H1 (cell line): ENCODE measurements at regions not wholly inside any gene's neighbourhood (a gene's known extent, or its start where the extent isn't known, plus 50 kb on each side); places are given as distances from the start of the nearest gene placed in this dataset.

Source experiments
- CTCF ChIA-PET: fragments of 300-600 bp; sonication (Branson Sonifier 250); formaldehyde crosslinking; loops from one replicate; lab custom pipeline; 2021; ENCODE audit not compliant: partially characterized antibody; lab: Charles Lee
- POLR2A ChIA-PET: fragments of 300-600 bp; sonication (Branson Sonifier 250); formaldehyde crosslinking; loops from one replicate; lab custom pipeline; 2021; ENCODE audit warnings: inconsistent platforms; ENCODE audit not compliant: partially characterized antibody; lab: Charles Lee
- DNase-seq, 2 experiments: peaks; one replicate each; pipeline versions ENCODE4 v3.0.0 to v3.0.0-alpha.2; 2010 to 2022; ENCODE audit warnings: low spot score in 2 of 2, low read depth in 1 of 2, mixed read lengths in 1 of 2
- FAIRE-seq: peaks from 2 replicates; lab custom pipeline; 2011; peaks lifted over from hg19 to GRCh38; lab: Jason Lieb, UNC
- H2AFZ ChIP-seq: 2 replicates; pipeline ENCODE4 v1.8.1; 2012; ENCODE audit warnings: low read length, inconsistent platforms
- H2AK5ac ChIP-seq: 2 replicates; pipeline ENCODE4 v1.6.1; 2013; ENCODE audit warnings: low read depth, low read length
- H2BK120ac ChIP-seq: replicated peaks from 2 replicates; pipeline ENCODE3; 2013; ENCODE audit warnings: low read depth, low read length, inconsistent platforms
- H2BK12ac ChIP-seq: 2 replicates; pipeline ENCODE4 v1.6.1; 2013; ENCODE audit warnings: low read depth, low read length
- H2BK15ac ChIP-seq: 2 replicates; pipeline ENCODE4 v1.6.1; 2013; ENCODE audit warnings: low read length
- H2BK20ac ChIP-seq: 2 replicates; pipeline ENCODE4 v1.6.1; 2013; ENCODE audit warnings: low read length
- H2BK5ac ChIP-seq: 2 replicates; pipeline ENCODE4 v1.6.1; 2013; ENCODE audit warnings: low read depth, low read length
- H3K14ac ChIP-seq: 2 replicates; pipeline ENCODE4 v1.6.1; 2013; ENCODE audit warnings: inconsistent platforms; ENCODE audit not compliant: insufficient read length
- H3K18ac ChIP-seq: 2 replicates; pipeline ENCODE4 v1.6.1; 2013; ENCODE audit warnings: low read length; ENCODE audit errors: extremely low read depth
- H3K23ac ChIP-seq: 2 replicates; pipeline ENCODE4 v1.6.1; 2013; ENCODE audit warnings: inconsistent platforms; ENCODE audit not compliant: insufficient read length
- H3K23me2 ChIP-seq: 2 replicates; pipeline ENCODE4 v1.6.1; 2013; ENCODE audit warnings: low read depth, low read length
- H3K27ac ChIP-seq: 2 replicates; pipeline ENCODE4 v1.6.1; 2011; ENCODE audit warnings: low read depth, low read length, inconsistent platforms
- H3K27me3 ChIP-seq, 4 experiments: replicated peaks in 1 of 4; 1 replicate in 1 of 4; 2 replicates in 3 of 4; pipeline versions ENCODE4 v1.6.1 to v1.8.1; 2011 to 2013; ENCODE audit warnings: low read length in 3 of 4, mild to moderate bottlenecking in 3 of 4, inconsistent platforms in 2 of 4, mixed read lengths in 2 of 4, moderate library complexity in 1 of 4; ENCODE audit not compliant: control insufficient read depth in 3 of 4, insufficient read depth in 3 of 4; ENCODE audit errors: extremely low read depth in 1 of 4
- H3K36me3 ChIP-seq, 4 experiments: 2 replicates each; pipeline versions ENCODE4 v1.6.1 to v1.8.1; 2011 to 2013; ENCODE audit warnings: mild to moderate bottlenecking in 4 of 4, low read length in 3 of 4, moderate library complexity in 2 of 4, control low read depth in 1 of 4, inconsistent platforms in 1 of 4; ENCODE audit not compliant: insufficient read depth in 4 of 4, control insufficient read depth in 2 of 4
- H3K4ac ChIP-seq: replicated peaks from 2 replicates; pipeline ENCODE3; 2013; ENCODE audit warnings: low read length, low read depth, mixed read lengths, inconsistent platforms; ENCODE audit not compliant: insufficient read length
- H3K4me1 ChIP-seq, 4 experiments: replicated peaks in 1 of 4; 1 replicate in 1 of 4; 2 replicates in 3 of 4; pipeline versions ENCODE4 v1.6.1 to v1.8.1; 2011 to 2013; ENCODE audit warnings: low read length in 3 of 4, inconsistent platforms in 2 of 4, mixed read lengths in 1 of 4; ENCODE audit not compliant: insufficient read depth in 4 of 4, control insufficient read depth in 3 of 4
- H3K4me2 ChIP-seq, 2 experiments: 2 replicates each; pipeline versions ENCODE4 v1.6.1 to v1.8.1; 2011 to 2013; ENCODE audit warnings: low read depth in 2 of 2, low read length in 2 of 2, control low read depth in 1 of 2, inconsistent platforms in 1 of 2, mild to moderate bottlenecking in 1 of 2; ENCODE audit not compliant: insufficient read depth in 1 of 2
- H3K4me3 ChIP-seq, 4 experiments: fragments of 200-600, 300-600 bp in 1 of 4; sonication (generic), shearing (Covaris generic), sonication (Bioruptor Twin) in 1 of 4; 2 replicates each; pipeline versions ENCODE4 v1.5.1 to v1.8.1; 2011 to 2016; ENCODE audit warnings: low read length in 4 of 4, low read depth in 3 of 4, control low read depth in 2 of 4, inconsistent platforms in 2 of 4, mild to moderate bottlenecking in 2 of 4, mixed read lengths in 1 of 4, moderate library complexity in 1 of 4; ENCODE audit not compliant: insufficient read depth in 2 of 4; ENCODE audit errors: extremely low read depth in 1 of 4
- H3K56ac ChIP-seq: replicated peaks from 2 replicates; pipeline ENCODE3; 2013; ENCODE audit warnings: low read depth, mild to moderate bottlenecking, mixed read lengths, low read length, inconsistent platforms; ENCODE audit not compliant: insufficient read length
- H3K79me1 ChIP-seq: 2 replicates; pipeline ENCODE4 v1.6.1; 2013; ENCODE audit warnings: low read depth, low read length, control low read depth
- H3K79me2 ChIP-seq, 2 experiments: 2 replicates each; pipeline versions ENCODE4 v1.6.1 to v1.8.1; 2012 to 2013; ENCODE audit warnings: low read length in 2 of 2, mild to moderate bottlenecking in 2 of 2, inconsistent platforms in 1 of 2; ENCODE audit not compliant: insufficient read depth in 2 of 2, control insufficient read depth in 1 of 2
- H3K9ac ChIP-seq, 4 experiments: replicated peaks in 1 of 4; 1 replicate in 1 of 4; 2 replicates in 3 of 4; pipeline versions ENCODE4 v1.6.1 to v1.8.1; 2011 to 2013; ENCODE audit warnings: low read depth in 3 of 4, low read length in 3 of 4, control low read depth in 2 of 4, mild to moderate bottlenecking in 2 of 4, moderate library complexity in 2 of 4, inconsistent platforms in 1 of 4; ENCODE audit errors: extremely low read depth in 1 of 4
- H3K9me3 ChIP-seq, 2 experiments: 2 replicates each; pipeline versions ENCODE4 v1.6.1 to v1.8.1; 2012 to 2013; ENCODE audit warnings: mild to moderate bottlenecking in 2 of 2, moderate library complexity in 2 of 2, control low read depth in 1 of 2, inconsistent platforms in 1 of 2, low read depth in 1 of 2, low read length in 1 of 2, mixed read lengths in 1 of 2; ENCODE audit not compliant: insufficient read depth in 2 of 2
- H4K20me1 ChIP-seq, 2 experiments: replicated peaks in 1 of 2; 2 replicates each; pipeline versions ENCODE3 to v1.8.1; 2011 to 2013; ENCODE audit warnings: inconsistent platforms in 2 of 2, low read length in 2 of 2, mild to moderate bottlenecking in 1 of 2; ENCODE audit not compliant: insufficient read depth in 2 of 2, control insufficient read depth in 1 of 2
- H4K5ac ChIP-seq: 2 replicates; pipeline ENCODE4 v1.6.1; 2013; ENCODE audit warnings: low read length, low read depth, mixed read lengths, inconsistent platforms; ENCODE audit not compliant: insufficient read length
- H4K8ac ChIP-seq: 2 replicates; pipeline ENCODE4 v1.8.0; 2013; ENCODE audit warnings: mild to moderate bottlenecking, moderate library complexity, low read length, inconsistent platforms; ENCODE audit not compliant: insufficient read depth; ENCODE audit errors: extremely low read depth
- H4K91ac ChIP-seq: replicated peaks from 2 replicates; pipeline ENCODE3; 2013; ENCODE audit warnings: low read length, mixed read lengths, inconsistent platforms; ENCODE audit not compliant: insufficient read length
- BACH1 ChIP-seq: IDR thresholded peaks from 2 replicates; pipeline ENCODE4 v1.6.1; 2012; ENCODE audit warnings: low read length, improper control_type of control experiment
- WGBS, 2 experiments: shearing (Covaris generic) in 1 of 2; methylation state at CpG; one replicate each; pipeline versions ENCODE4 v1.1.6 to v1.1.7; 2013 to 2015; ENCODE audit warnings: low lambda C conversion rate in 2 of 2, mixed read lengths in 2 of 2, inconsistent platforms in 1 of 2, low coverage in 1 of 2, missing lambda C conversion rate in 1 of 2; ENCODE audit not compliant: insufficient replicate concordance in 2 of 2, insufficient coverage in 1 of 2, insufficient read length in 1 of 2; ENCODE audit errors: extremely low coverage in 1 of 2, missing lambda C conversion rate in 1 of 2; 5-methylcytosine and 5-hydroxymethylcytosine counted together

GRCh38 chr6:22656706-22657351 lies 87.5 kb downstream of the HDGFL1 start:
- CTCF ChIA-PET: interaction anchor here (3.8 kb wide), 1 partner anchor 9 kb away, joined by 9 read pairs; no protein-coding TSS in a partner anchor
- H3K14ac ChIP-seq: no peak overlapping the region
- no peak for FAIRE-seq

More at GRCh38 chr6:22656706-22657351, 87.5 kb downstream of the HDGFL1 start:
- no peak overlapping the region for H3K4me3 ChIP-seq
- H3K23ac ChIP-seq: no peak overlapping the region
- H4K8ac ChIP-seq: no peak overlapping the region
- H2BK12ac ChIP-seq: no peak overlapping the region
- POLR2A ChIA-PET: no interaction called here
- no peak overlapping the region for H3K18ac ChIP-seq
- H4K91ac ChIP-seq: no peak overlapping the region
- H2AFZ ChIP-seq: no peak overlapping the region
- H3K9ac ChIP-seq: no peak overlapping the region
- H3K79me2 ChIP-seq: no peaks in the 10 kb centered on the region
- no peak overlapping the region for H4K5ac ChIP-seq
- H2BK5ac ChIP-seq: no peak overlapping the region
- no peak overlapping the region for H2BK120ac ChIP-seq
- H4K20me1 ChIP-seq: no peaks in the 10 kb centered on the region
- H3K4me2 ChIP-seq: no peak overlapping the region
- no peak overlapping the region for H3K56ac ChIP-seq
- no peak for DNase-seq
- H3K27ac ChIP-seq: no peak overlapping the region
- no peak overlapping the region for H2BK15ac ChIP-seq
- H3K27me3 ChIP-seq: no peaks in the 10 kb centered on the region
- no peaks in the 10 kb centered on the region for H3K23me2 ChIP-seq
- H3K4ac ChIP-seq: no peak overlapping the region
- TF ChIP-seq BACH1: no peak
- no peak overlapping the region for H2BK20ac ChIP-seq
- no peaks in the 10 kb centered on the region for H3K36me3 ChIP-seq
- no peak overlapping the region for H2AK5ac ChIP-seq
- 87 to 100% methylated on average over 1 to 3 of the region's 3 CpGs for WGBS, 2 experiments
- H3K9me3 ChIP-seq: no peaks in the 10 kb centered on the region
- no peaks in the 10 kb centered on the region for H3K79me1 ChIP-seq
- H3K4me1 ChIP-seq: no peaks in the 10 kb centered on the region
